Activated CD8-positive, alpha-beta memory T cell treated with anti-CD3 and anti-CD28 coated beads, Interleukin-2, amount 50 U/mL, for 48 hours (primary cell): ENCODE measurements at regions not wholly inside any gene's neighbourhood (a gene's known extent, or its start where the extent isn't known, plus 50 kb on each side); places are given as distances from the start of the nearest gene placed in this dataset.
"Not testable (repeated sequence)": the region's sequence is repeated elsewhere in the genome, so short reads cannot be mapped to it uniquely, and the experiment has no call there.

Experiments used
- DNase-seq: peaks from one replicate; pipeline ENCODE4 v3.0.0-alpha.2; 2020

DNA sequence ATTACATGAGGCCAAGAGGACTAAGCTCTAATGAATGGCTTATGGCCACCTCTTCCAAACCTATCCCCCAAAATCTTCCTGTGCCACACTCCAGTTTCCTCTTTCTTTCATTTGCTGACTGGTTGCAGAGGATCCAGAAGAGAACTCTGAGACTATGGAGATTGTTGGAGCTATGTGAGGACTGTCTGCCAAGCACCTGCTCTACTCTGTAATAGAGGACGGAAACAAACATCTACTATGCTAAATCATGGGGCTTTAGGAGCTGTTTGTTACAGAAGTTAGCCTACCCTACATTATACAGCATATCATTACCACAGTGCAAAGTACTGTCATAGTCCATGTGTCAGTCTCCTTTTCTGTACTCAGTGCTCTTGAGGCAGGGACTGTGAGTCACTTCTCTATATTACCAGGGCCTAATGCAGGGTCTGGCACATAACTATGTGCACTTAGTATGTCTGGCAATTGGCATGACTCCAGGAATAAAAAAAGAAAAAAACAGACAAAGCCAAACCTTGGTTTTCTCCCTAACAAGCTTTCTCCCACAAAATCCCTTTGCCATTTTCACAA, 95.1 kb downstream of the RPAP3 start:
- no peak for DNase-seq

GRCh38 chr12:47609806-47610205, 96.0 kb downstream of the RPAP3 start:
- no peak for DNase-seq

GRCh38 chr12:47608671-47609070, 97.2 kb downstream of the RPAP3 start:
- not testable (repeated sequence) for DNase-seq

- no peak for DNase-seq
Measured at GRCh38 chr12:47604221-47604873, 101.5 kb downstream of the RPAP3 start.

GRCh38 chr12:47602949-47603558, 102.8 kb downstream of the RPAP3 start:
- no peak for DNase-seq

DNA sequence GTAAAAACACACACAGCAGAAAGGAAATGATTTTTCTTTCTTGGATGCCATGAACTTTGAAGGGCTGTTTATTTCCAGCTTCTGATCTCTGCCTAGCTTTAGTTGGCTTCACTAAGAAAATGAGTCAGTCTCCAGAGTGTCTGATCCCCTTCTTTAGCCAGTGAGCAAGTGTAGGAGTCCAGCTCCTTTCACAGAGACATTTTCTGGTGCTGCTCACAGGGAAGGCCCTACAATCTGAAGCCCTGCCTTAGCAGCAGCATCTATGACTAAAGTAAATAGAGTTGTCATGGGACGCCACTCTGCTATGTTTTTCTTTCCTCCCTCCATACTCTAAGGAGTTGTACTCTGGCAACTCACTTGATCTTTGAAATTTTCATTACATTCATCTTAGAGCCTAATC, 103.5 kb downstream of the RPAP3 start:
- no peak for DNase-seq

- no peak for DNase-seq
Measured at GRCh38 chr12:47601071-47601470, 104.8 kb downstream of the RPAP3 start.

DNA sequence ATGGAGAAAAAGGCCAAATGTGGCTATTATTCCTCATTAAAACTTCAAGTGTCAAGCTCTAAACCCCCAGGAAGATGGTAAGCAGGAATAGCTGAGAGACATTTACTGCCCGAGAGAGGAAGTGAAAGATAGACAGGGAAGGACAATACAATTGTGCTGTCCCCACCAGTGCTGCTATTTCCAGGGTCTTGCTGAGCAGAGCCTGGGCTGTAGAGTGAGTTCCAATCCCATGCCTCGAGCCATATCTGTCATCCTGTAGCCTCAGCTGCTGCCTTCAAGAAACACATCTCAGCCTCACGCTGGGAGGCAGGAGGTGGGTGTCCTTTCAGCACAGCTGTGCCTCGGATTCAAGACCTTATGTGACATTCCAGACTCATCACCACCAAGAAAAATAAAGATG, 114.0 kb downstream of the RPAP3 start:
- no peak for DNase-seq

DNA sequence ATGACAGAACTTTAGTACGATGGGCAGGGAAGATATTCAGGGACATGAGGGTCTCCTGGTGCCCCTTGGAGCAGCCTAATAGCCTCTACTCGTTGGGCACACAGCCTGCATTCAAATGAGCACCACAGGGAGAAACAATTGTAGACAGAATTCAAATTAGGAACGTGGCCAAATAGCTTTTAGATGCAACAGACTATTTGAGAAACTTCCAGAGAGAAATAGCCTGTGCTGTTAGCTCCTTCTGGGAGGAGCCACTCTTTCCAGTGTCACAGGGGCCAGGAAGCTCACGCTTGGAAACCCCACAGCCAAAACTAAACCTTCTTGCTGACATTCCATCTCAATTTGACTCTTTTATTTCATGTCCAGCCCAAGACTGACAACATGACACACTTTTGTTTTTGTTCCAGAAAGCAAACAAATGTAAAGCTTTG, 114.5 kb downstream of the RPAP3 start:
- no peak for DNase-seq

DNA sequence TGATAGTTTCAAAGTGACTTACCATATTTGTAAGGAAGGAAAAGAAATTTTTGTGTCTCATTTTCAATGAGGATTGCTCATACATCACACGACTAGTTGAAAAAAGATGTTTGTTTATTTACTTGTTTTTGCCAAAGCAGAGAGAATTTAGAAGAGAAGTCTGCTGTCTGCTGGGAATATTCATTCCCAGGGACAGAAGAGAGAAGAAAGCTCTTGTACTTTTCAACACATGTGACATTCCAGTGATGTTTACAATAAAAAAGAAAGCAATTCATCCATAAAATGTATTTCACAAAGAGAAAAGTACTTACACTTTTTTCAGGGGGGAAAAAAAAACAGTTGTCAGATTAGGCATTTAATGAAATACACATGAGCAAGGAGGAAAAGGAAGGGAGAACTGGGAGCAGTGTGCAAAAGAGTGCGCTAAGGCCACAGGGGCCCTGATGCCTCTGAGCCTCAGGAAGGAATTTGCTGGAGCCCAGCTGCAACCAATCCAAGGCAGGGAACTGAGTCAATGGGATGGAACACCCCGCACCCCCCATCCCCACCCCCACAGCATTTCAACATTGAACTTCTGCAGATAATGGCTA, 115.0 kb downstream of the RPAP3 start:
- no peak for DNase-seq

DNA sequence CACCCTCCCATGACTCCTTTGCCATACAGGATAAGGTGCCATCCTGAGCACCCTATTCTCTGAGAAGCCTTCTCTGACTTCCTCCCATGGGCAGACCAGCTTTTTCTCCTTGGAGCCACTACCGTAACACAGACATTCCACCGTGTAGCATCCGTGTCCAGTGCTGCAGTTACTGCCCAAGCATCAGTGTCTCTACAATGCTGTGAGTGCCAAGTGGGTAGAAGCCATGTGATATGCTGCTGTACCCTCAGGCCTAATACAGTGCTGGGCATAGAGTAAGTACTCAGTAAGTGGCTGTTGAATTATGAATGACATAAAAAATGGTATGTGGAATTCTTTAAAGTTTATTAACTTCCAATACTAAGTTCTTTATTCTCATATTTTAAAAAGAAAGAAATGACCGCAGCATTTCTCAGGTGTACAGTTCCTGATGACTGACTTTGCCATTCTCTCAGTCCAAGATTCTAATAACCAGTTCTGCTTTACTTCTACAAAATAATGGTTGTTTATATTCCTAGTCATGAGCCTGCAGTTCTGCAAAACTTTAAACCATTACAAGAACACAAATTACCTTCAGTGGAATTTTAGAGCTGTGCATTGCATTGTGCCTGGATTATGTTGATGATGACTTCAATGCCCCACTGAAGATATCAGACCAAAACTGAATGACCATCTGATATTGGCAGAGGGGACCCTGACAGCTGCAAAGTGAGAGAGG, 118.7 kb downstream of the RPAP3 start:
- no peak for DNase-seq

GRCh38 chr12:47585507-47585906, 120.3 kb downstream of the RPAP3 start:
- DNase-seq = no peak

DNA sequence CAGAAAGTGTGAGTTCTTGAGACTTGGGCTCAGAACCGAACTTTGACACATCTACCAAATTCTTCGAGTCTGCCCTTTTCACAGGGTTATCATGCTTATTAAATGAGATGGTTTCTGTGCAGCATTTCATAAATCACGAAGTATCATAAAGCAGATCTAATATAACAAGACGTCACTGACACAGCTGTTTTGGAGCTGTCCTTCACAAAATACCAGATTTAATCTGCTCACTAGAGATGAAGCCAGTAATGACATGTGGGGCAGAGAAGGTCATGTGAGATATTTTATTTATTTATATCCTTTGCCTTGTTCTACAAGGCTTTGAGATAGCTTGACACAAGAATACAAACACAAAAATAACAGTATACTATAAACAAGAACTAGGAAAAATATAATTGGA, 127.0 kb downstream of the RPAP3 start:
- DNase-seq = no peak

- DNase-seq = no peak
Measured at GRCh38 chr12:47577206-47577989, 128.4 kb downstream of the RPAP3 start.

- no peak for DNase-seq
Measured at GRCh38 chr12:47576289-47576945, 129.4 kb downstream of the RPAP3 start.

DNA sequence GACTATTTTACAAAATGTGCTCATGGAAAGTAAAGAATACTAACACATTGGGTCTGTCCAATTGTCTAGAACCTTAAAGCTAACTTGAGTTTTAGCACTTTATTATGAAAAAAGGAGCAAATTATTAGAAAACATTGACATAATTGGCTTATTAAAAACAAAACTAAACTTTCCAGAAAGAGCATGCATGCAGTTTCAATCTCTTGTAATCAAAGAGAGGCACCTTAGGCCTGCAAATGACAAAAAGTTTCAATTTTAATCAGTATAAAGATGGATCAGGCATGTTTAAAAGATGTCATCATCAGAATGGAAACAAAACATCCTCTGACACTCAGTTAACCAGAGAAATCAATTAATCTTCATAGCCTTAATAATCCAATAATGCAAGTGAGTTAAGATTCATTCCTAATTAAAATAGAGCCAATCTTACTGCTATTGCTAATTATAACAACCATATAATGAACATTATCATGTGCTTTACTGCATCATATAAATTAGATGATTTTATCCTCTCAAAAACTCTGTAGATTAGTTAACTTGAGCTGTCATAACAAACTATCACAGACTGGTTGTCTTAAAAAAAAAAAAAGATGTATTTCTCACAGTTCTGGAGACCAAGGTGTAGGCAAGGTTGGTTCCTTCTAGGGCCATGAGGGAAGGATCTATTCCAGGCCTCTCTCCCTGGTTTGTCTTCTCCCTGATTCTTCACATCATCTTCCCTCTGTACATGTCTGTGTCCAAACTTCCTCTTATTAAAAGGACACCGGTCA, 131.4 kb downstream of the RPAP3 start:
- DNase-seq = no peak

DNA sequence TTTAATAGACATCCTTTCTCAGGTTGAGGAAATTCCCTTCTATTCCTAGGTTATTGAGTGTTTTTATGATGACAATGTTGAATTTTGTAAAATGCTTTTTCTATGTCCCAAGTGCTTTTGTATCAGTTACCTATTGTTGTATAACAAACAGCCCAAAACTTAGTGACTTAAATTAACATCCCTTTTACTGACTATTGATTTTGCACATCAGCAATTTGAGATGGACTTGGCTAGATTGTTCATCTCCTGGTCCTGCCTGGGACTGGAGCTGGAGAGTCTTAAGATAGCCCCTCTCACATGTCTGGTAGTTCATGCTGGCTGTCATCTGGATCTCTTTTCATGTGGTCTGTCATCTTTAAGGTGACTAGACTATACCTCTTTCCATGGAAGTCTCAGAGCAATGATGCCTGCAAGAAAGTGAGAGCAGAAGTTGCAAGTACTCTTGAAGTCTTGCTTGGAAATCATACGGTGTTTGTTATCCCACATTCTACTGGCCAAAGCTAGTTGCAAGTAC, 132.6 kb downstream of the RPAP3 start:
- DNase-seq = no peak

DNA sequence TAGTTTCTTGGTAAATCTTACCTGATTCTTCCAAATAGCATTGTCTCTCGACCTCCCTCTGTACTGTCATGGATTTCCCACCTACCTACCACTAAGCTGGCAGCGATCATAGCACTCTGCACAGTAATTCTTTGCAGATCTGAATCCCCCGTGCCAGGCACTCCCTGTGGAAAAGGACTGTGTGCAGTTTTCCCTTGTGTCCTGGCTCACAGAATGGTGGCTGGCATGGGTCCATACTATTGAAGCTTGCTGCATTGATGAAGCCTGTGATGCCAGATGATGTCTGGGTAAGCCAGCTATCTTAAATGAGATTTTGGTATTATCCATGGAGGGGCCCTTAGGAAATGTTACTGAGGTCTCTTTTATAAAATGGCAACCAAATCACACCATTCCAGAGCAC, 135.7 kb downstream of the RPAP3 start:
- DNase-seq = no peak

GRCh38 chr12:47562201-47562600, 143.6 kb downstream of the RPAP3 start:
- DNase-seq = no peak

DNA sequence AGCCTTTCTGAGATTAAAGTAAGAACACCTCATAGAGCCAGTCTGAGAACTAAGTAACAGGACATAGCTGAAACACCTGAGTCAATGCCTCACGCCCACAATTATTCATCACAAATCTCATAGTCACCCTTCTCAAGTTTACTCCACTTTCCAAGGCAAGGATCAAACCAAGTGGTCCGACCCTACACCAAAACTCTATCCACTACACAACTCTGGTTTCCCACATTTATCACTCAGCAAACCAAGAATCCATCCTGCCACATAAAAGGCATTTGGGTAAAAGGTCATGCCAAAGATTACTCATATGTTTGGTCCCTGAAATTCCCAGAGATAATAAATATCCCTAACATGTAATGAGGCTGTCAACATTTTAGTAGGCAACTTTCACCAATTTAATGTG, 144.1 kb downstream of the RPAP3 start:
- DNase-seq = no peak

- DNase-seq = no peak
Measured at GRCh38 chr12:47560415-47560814, 145.4 kb downstream of the RPAP3 start.
